Panc1 (cell line): ENCODE measurements at regions not wholly inside any gene's neighbourhood (a gene's known extent, or its start where the extent isn't known, plus 50 kb on each side); places are given as distances from the start of the nearest gene placed in this dataset.

ENCODE experiments used
- ATAC-seq: fragments of 200-7000 bp; cut with Tn5 transposase; 2 replicates; pipeline ENCODE4 v1.9.1; 2020; ENCODE audit warnings: mild to moderate bottlenecking, moderate library complexity
- BruUV-seq: library from RNA; stranded (reverse); fragments of 400-500 nt; replicated peaks from 2 replicates; lab custom pipeline; 2021; lab: Mats Ljungman, UMichigan
- CTCF ChIA-PET: fragments of 300-600 bp; sonication (Branson Sonifier 250); formaldehyde crosslinking; loops from one replicate; lab custom pipeline; 2022; ENCODE audit warnings: antibody characterized with exemption; lab: Charles Lee
- POLR2A ChIA-PET: fragments of 300-600 bp; sonication (Branson Sonifier 250); formaldehyde crosslinking; loops from one replicate; lab custom pipeline; 2022; ENCODE audit warnings: antibody characterized with exemption; lab: Charles Lee
- DNase-seq: peaks from one replicate; pipeline ENCODE4 v3.0.0-alpha.2; 2010; ENCODE audit warnings: low read depth, low spot score
- H3K27ac ChIP-seq: 2 replicates; pipeline ENCODE4 v1.5.1; 2011; ENCODE audit warnings: mild to moderate bottlenecking, low read length, inconsistent platforms
- H3K27me3 ChIP-seq: fragments of 200-500 bp; sonication (Bioruptor generic); 2 replicates; pipeline ENCODE4 v1.6.0; 2014; ENCODE audit warnings: low read length, inconsistent platforms; ENCODE audit not compliant: control insufficient read depth, insufficient read depth
- H3K36me3 ChIP-seq: fragments of 200-500 bp; sonication (Bioruptor generic); 2 replicates; pipeline ENCODE4 v1.5.1; 2014; ENCODE audit warnings: inconsistent platforms, mild to moderate bottlenecking, low read length, moderate library complexity; ENCODE audit not compliant: control insufficient read depth, insufficient read depth
- H3K4me1 ChIP-seq: 2 replicates; pipeline ENCODE4 v1.5.1; 2011; ENCODE audit warnings: inconsistent platforms, mild to moderate bottlenecking, low read length, moderate library complexity; ENCODE audit not compliant: control insufficient read depth, insufficient read depth
- H3K4me3 ChIP-seq, 2 experiments: 2 replicates each; pipeline ENCODE4 v1.5.1; 2011 to 2012; ENCODE audit warnings: low read depth in 2 of 2, low read length in 2 of 2, mild to moderate bottlenecking in 2 of 2, inconsistent platforms in 1 of 2, moderate library complexity in 1 of 2
- H3K9me3 ChIP-seq: fragments of 200-500 bp; sonication (Bioruptor generic); 2 replicates; pipeline ENCODE4 v1.5.1; 2014; ENCODE audit warnings: low read depth, mild to moderate bottlenecking, inconsistent platforms, low read length, moderate library complexity; ENCODE audit not compliant: control insufficient read depth, insufficient read depth
- CTCF ChIP-seq: fragments of 450-650 bp; IDR thresholded peaks from 2 replicates; pipeline ENCODE4 v1.5.1; 2017; ENCODE audit warnings: mild to moderate bottlenecking
- POLR2AphosphoS5 ChIP-seq: IDR thresholded peaks from 2 replicates; pipeline ENCODE4 v1.6.1; 2012; ENCODE audit warnings: mild to moderate bottlenecking, low read depth, low read length, moderate library complexity
- REST ChIP-seq, 2 experiments: IDR thresholded peaks; 2 replicates each; pipeline ENCODE4 v1.6.1; 2011 to 2012; ENCODE audit warnings: low read depth in 2 of 2, control low read depth in 1 of 2, low read length in 1 of 2, mild to moderate bottlenecking in 1 of 2, moderate library complexity in 1 of 2; ENCODE audit not compliant: insufficient read depth in 1 of 2
- SIN3A ChIP-seq: IDR thresholded peaks from 2 replicates; pipeline ENCODE4 v1.6.1; 2012; ENCODE audit warnings: low read depth, mild to moderate bottlenecking, low read length, moderate library complexity, borderline replicate concordance; ENCODE audit not compliant: insufficient read depth
- TCF7L2 ChIP-seq: IDR thresholded peaks from 2 replicates; pipeline ENCODE4 v1.6.1; 2011; ENCODE audit warnings: mild to moderate bottlenecking, low read depth, low read length, inconsistent platforms
- in situ Hi-C: cut with HindIII; loops from 2 replicates; pipeline ENCODE4 v1.10.0; 2016; ENCODE audit warnings: low sequenced_read_pairs, low pct_unique_long_range_greater_than_20kb
- intact Hi-C: fragments of 100-400 bp; cut with micrococcal nuclease; formaldehyde crosslinking; loops from one replicate; pipeline ENCODE4 v1.10.0; 2022; ENCODE audit not compliant: unreplicated experiment

- ATAC-seq (no peak), DNase-seq (no peak)
- Histone ChIP-seq H3K4me3 (no peak overlapping the region), H3K4me1 (no peaks in the 10 kb centered on the region), H3K27ac (no peak overlapping the region), H3K27me3 (no peaks in the 10 kb centered on the region), H3K36me3 (no peaks in the 10 kb centered on the region), H3K9me3 (no peaks in the 10 kb centered on the region)
- no peak for TF ChIP-seq SIN3A
- CTCF ChIA-PET: no interaction called here
- in situ Hi-C loops (no loop called here), intact Hi-C loops (no loop called here)
- POLR2A ChIA-PET: no interaction called here
- BruUV-seq: no TSS peak
Observed at GRCh38 chr12:40559865-40560264, 132.4 kb upstream of the CNTN1 start.

- POLR2A ChIA-PET: no interaction called here
- no peak for ATAC-seq
- Histone ChIP-seq H3K27ac (no peak overlapping the region), H3K27me3 (no peaks in the 10 kb centered on the region), H3K36me3 (no peaks in the 10 kb centered on the region), H3K4me1 (no peaks in the 10 kb centered on the region), H3K9me3 (no peaks in the 10 kb centered on the region), H3K4me3 (no peak overlapping the region)
- CTCF ChIA-PET: no interaction called here
- TF ChIP-seq CTCF (no peak), TCF7L2 (no peak), REST (IDR thresholded peaks at IDR 0.05; ENCODE audit: insufficient read depth in 1 of 2, low read depth in 2 of 2, low read length in 1 of 2) (no peak), SIN3A (no peak), POLR2AphosphoS5 (no peak)
- no peak for DNase-seq
- no TSS peak for BruUV-seq
- in situ Hi-C loops: no loop called here
- intact Hi-C loops: no loop called here
Observed at GRCh38 chr12:40560848-40561247, 131.4 kb upstream of the CNTN1 start.

- H3K36me3 ChIP-seq: no peaks in the 10 kb centered on the region
- H3K9me3 ChIP-seq: no peaks in the 10 kb centered on the region
- no peak for DNase-seq
- H3K4me1 ChIP-seq: no peaks in the 10 kb centered on the region
- ChIA-PET CTCF (no interaction called here), POLR2A (no interaction called here)
- in situ Hi-C loops: no loop called here
- no peak overlapping the region for H3K4me3 ChIP-seq
- BruUV-seq: no TSS peak
- no peak for ATAC-seq
- intact Hi-C loops: no loop called here
- H3K27ac ChIP-seq: no peak overlapping the region
- H3K27me3 ChIP-seq: no peaks in the 10 kb centered on the region
- TF ChIP-seq CTCF (no peak), TCF7L2 (no peak)
Observed at GRCh38 chr12:40561395-40561966, 130.8 kb upstream of the CNTN1 start.
